DMS 273 treated with DMSO at 0.1 percent for 48 hours (cell line): ENCODE measurements at regions not wholly inside any gene's neighbourhood (a gene's known extent, or its start where the extent isn't known, plus 50 kb on each side); places are given as distances from the start of the nearest gene placed in this dataset.

Experiments used
- DNase-seq: peaks from one replicate; lab custom pipeline; 2025; lab: John Stamatoyannopoulos, UW

GRCh38 chr12:71071536-71072097, 86.2 kb downstream of the TSPAN8 start:
- no peak for DNase-seq

- DNase-seq: no peak
Observed at GRCh38 chr12:71070416-71071128, 87.2 kb downstream of the TSPAN8 start.

GRCh38 chr12:71069311-71069710, 88.5 kb downstream of the TSPAN8 start:
- DNase-seq: no peak

GRCh38 chr12:71063087-71063486, 94.7 kb downstream of the TSPAN8 start:
- DNase-seq: no peak

- no peak for DNase-seq
Observed at GRCh38 chr12:71061451-71061850, 96.3 kb downstream of the TSPAN8 start.

- DNase-seq: no peak
Observed at GRCh38 chr12:71060426-71060825, 97.4 kb downstream of the TSPAN8 start.

- peak; percentile 1 for DNase-seq
Observed at GRCh38 chr12:71057330-71057729, 100.5 kb downstream of the TSPAN8 start.

GRCh38 chr12:71054551-71054950, 103.2 kb downstream of the TSPAN8 start:
- no peak for DNase-seq

- no peak for DNase-seq
Observed at GRCh38 chr12:71046215-71046614, 111.6 kb downstream of the TSPAN8 start.

- no peak for DNase-seq
Observed at GRCh38 chr12:71045781-71046180, 112.0 kb downstream of the TSPAN8 start.

GRCh38 chr12:71041476-71041875, 116.3 kb downstream of the TSPAN8 start:
- no peak for DNase-seq

- DNase-seq: no peak
Observed at GRCh38 chr12:71038960-71039359, 118.4 kb upstream of the PTPRR start.

GRCh38 chr12:71036526-71036925, 116.0 kb upstream of the PTPRR start:
- no peak for DNase-seq

- no peak for DNase-seq
Observed at GRCh38 chr12:71032933-71033332, 112.4 kb upstream of the PTPRR start.

- no peak for DNase-seq
Observed at GRCh38 chr12:71029302-71029701, 108.8 kb upstream of the PTPRR start.

- no peak for DNase-seq
Observed at GRCh38 chr12:71027856-71028255, 107.3 kb upstream of the PTPRR start.

- DNase-seq: no peak
Observed at GRCh38 chr12:71024827-71025226, 104.3 kb upstream of the PTPRR start.

GRCh38 chr12:71024281-71024680, 103.7 kb upstream of the PTPRR start:
- no peak for DNase-seq

GRCh38 chr12:71021491-71021890, 101.0 kb upstream of the PTPRR start:
- no peak for DNase-seq

GRCh38 chr12:71019282-71019831, 98.8 kb upstream of the PTPRR start:
- DNase-seq: no peak

- no peak for DNase-seq
Observed at GRCh38 chr12:71018682-71019081, 98.1 kb upstream of the PTPRR start.

GRCh38 chr12:71014180-71014785, 93.7 kb upstream of the PTPRR start:
- no peak for DNase-seq

- DNase-seq: no peak
Observed at GRCh38 chr12:71011261-71011660, 90.7 kb upstream of the PTPRR start.
